ENCODE measurements at regions not wholly inside any gene's neighbourhood (a gene's known extent, or its start where the extent isn't known, plus 50 kb on each side); places are given as distances from the start of the nearest gene placed in this dataset.

GRCh38 chr5:97406946-97407676 lies 224.1 kb upstream of the RIOK2 start:
- Histone ChIP-seq H3K4me2 (replicated peaks; ENCODE audit: low read depth, low read length, poor library complexity, severe bottlenecking) (no peak overlapping the region), H3K4me3 (ENCODE audit: control extremely low read depth in 1 of 5, extremely low read depth in 1 of 5, insufficient read depth in 1 of 5, low read depth in 2 of 5, low read length in 4 of 5) (no peak overlapping the region), H3K4me1 (ENCODE audit: control insufficient read depth in 2 of 2, insufficient read depth in 2 of 2, low read length in 2 of 2) (no peaks in the 10 kb centered on the region), H3K9me3 (ENCODE audit: control extremely low read depth in 1 of 3, control insufficient read depth in 2 of 3, insufficient read depth in 1 of 3, low read length in 2 of 3) (peaks cover 0 to 22% (median 0%) of the 10 kb centered on the region in 3 donors), H3K79me2 (ENCODE audit: control insufficient read depth, insufficient read depth, low read length) (no peaks in the 10 kb centered on the region), H3K9ac (ENCODE audit: low read length) (no peak overlapping the region), H4K20me1 (ENCODE audit: control insufficient read depth, insufficient read depth, low read length, poor library complexity, severe bottlenecking) (no peaks in the 10 kb centered on the region), H3K27ac (ENCODE audit: low read length in 2 of 2) (no peak overlapping the region), H3K36me3 (replicated peaks in 1 of 2; ENCODE audit: control extremely low read depth in 1 of 2, control insufficient read depth in 1 of 2, extremely low read depth in 1 of 2, insufficient read depth in 2 of 2, low read length in 1 of 2) (no peaks in the 10 kb centered on the region), H3K27me3 (replicated peaks in 1 of 4; ENCODE audit: control extremely low read depth in 1 of 4, control insufficient read depth in 3 of 4, insufficient read depth in 4 of 4, low read length in 3 of 4) (no peaks in the 10 kb centered on the region), H2AFZ (ENCODE audit: insufficient read depth, low read depth, low read length, poor library complexity, severe bottlenecking) (no peak overlapping the region)
- POLR2A ChIA-PET = no interaction called here
- H3K27me3 Mint-ChIP-seq = no peaks in the 10 kb centered on the region
- no peak for TF ChIP-seq EZH2 (IDR thresholded peaks at IDR 0.05; ENCODE audit: borderline replicate concordance, insufficient read depth, low read depth, low read length, poor library complexity, severe bottlenecking)
- no peak for TF ChIP-seq CTCF (IDR thresholded peaks at IDR 0.05)
- no peak for ATAC-seq (ENCODE audit: low read depth)
- CTCF ChIA-PET = interaction anchor here (1.4 kb wide), 1 partner anchor 11 kb away, joined by 3 read pairs; no protein-coding TSS in a partner anchor
- no peak for DNase-seq
- H3K27ac Mint-ChIP-seq = no peak overlapping the region
- H3K4me1 Mint-ChIP-seq = no peaks in the 10 kb centered on the region
- 95% methylated on average over 38 of the region's 42 CpGs for WGBS (ENCODE audit: insufficient coverage)
- intact Hi-C loops (cut with micrococcal nuclease) = no loop called here
- H3K4me3 Mint-ChIP-seq = no peak overlapping the region
- H3K9me3 Mint-ChIP-seq (ENCODE audit: insufficient read depth) = no peaks in the 10 kb centered on the region

- Mint-ChIP-seq H3K27me3 (no peaks in the 10 kb centered on the region), H3K4me3 (no peak overlapping the region), H3K27ac (no peak overlapping the region), H3K4me1 (no peaks in the 10 kb centered on the region), H3K9me3 (ENCODE audit: insufficient read depth) (no peaks in the 10 kb centered on the region)
- ATAC-seq (ENCODE audit: low read depth) (no peak), DNase-seq (no peak)
- no peak for TF ChIP-seq CTCF (IDR thresholded peaks at IDR 0.05)
- TF ChIP-seq EZH2 (IDR thresholded peaks at IDR 0.05; ENCODE audit: borderline replicate concordance, insufficient read depth, low read depth, low read length, poor library complexity, severe bottlenecking) = no peak
- Histone ChIP-seq H2AFZ (ENCODE audit: insufficient read depth, low read depth, low read length, poor library complexity, severe bottlenecking) (no peak overlapping the region), H4K20me1 (ENCODE audit: control insufficient read depth, insufficient read depth, low read length, poor library complexity, severe bottlenecking) (no peaks in the 10 kb centered on the region), H3K27me3 (replicated peaks in 1 of 4; ENCODE audit: control extremely low read depth in 1 of 4, control insufficient read depth in 3 of 4, insufficient read depth in 4 of 4, low read length in 3 of 4) (no peaks in the 10 kb centered on the region), H3K36me3 (replicated peaks in 1 of 2; ENCODE audit: control extremely low read depth in 1 of 2, control insufficient read depth in 1 of 2, extremely low read depth in 1 of 2, insufficient read depth in 2 of 2, low read length in 1 of 2) (no peaks in the 10 kb centered on the region), H3K4me2 (replicated peaks; ENCODE audit: low read depth, low read length, poor library complexity, severe bottlenecking) (no peak overlapping the region), H3K4me1 (ENCODE audit: control insufficient read depth in 2 of 2, insufficient read depth in 2 of 2, low read length in 2 of 2) (no peaks in the 10 kb centered on the region), H3K9ac (ENCODE audit: low read length) (no peak overlapping the region), H3K79me2 (ENCODE audit: control insufficient read depth, insufficient read depth, low read length) (no peaks in the 10 kb centered on the region), H3K9me3 (ENCODE audit: control extremely low read depth in 1 of 3, control insufficient read depth in 2 of 3, insufficient read depth in 1 of 3, low read length in 2 of 3) (peaks cover 0 to 22% (median 0%) of the 10 kb centered on the region in 3 donors), H3K4me3 (ENCODE audit: control extremely low read depth in 1 of 5, extremely low read depth in 1 of 5, insufficient read depth in 1 of 5, low read depth in 2 of 5, low read length in 4 of 5) (no peak overlapping the region), H3K27ac (ENCODE audit: low read length in 2 of 2) (no peak overlapping the region)
- intact Hi-C loops (cut with micrococcal nuclease) = no loop called here
- ChIA-PET CTCF (interaction anchor here (1.4 kb wide), 1 partner anchor 12 kb away, joined by 3 read pairs; no protein-coding TSS in a partner anchor), POLR2A (no interaction called here)
- 76% methylated on average over 8 of the region's 9 CpGs for WGBS (ENCODE audit: insufficient coverage)
Measured at GRCh38 chr5:97408331-97408730, 225.3 kb upstream of the RIOK2 start.
